RKO (cell line): ENCODE measurements at regions not wholly inside any gene's neighbourhood (a gene's known extent, or its start where the extent isn't known, plus 50 kb on each side); places are given as distances from the start of the nearest gene placed in this dataset.

Experiments
- DNase-seq: peaks from one replicate; pipeline ENCODE4 v3.0.0-alpha.2; 2016; ENCODE audit warnings: low spot score

DNA sequence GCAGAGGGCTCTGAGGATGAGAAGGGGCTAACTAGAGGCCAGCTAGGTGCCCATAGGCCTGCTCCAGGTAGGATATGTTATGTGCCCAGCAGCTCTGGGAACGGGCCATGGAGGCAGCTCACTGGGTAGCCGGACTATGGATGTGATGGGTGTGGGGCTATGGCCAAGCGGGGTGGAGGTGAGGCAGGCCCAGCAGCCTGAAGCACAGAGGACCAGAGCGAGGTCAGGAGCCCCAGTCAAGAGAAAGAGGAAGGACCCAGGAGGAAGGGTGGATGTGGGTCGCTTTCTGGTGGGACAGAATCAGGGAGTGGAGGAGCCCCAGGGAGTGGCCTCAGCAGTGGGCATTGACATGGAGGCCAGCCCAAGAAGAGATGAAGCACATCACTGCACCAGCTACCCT lies 117.9 kb upstream of the MLN start:
- no peak for DNase-seq

DNA sequence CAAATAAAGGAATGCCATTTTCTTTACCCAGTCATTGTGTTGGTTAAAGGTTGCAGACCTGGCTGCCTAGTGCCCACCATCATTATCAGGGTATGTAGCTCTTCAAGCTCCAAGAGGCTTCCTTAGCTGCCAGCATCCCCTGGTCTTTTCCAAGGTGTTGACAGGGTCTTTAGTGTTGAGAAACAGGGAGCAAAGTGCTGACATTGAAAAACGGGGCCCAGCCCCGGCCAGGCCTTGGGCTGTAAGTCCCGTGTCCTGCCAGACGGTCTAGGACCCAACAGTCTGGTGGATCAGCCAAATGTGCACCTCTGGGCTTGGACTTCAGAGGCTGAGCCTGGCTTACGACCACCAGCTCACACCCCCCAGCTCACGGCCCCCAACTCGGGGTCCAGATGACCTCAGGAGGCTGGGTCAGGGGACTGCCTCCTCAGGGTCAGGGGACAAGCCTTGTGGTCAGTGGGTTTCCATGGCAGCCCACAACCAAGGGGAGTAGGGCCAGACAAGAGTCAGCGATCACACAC lies 114.4 kb upstream of the MLN start:
- no peak for DNase-seq

DNA sequence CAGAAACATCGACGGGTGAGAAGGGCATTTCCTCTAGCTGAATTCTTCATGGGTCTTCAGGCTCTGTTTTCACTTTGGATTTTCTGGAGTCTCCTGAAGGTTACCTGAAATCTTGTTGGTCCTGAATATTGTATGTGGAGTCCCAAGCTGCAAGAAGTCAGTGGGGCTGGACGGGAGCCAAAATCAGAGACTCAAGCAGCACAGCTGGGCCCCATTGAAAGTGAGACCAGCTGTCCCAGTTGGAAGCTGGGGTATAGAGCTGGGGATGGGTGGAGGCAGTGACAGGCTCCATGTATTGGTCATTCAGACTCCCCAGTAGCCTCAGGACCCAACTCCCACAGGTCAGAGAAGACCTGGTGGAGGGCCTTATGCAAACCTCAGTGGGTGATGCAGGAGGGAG lies 111.3 kb upstream of the MLN start:
- DNase-seq = no peak

DNA sequence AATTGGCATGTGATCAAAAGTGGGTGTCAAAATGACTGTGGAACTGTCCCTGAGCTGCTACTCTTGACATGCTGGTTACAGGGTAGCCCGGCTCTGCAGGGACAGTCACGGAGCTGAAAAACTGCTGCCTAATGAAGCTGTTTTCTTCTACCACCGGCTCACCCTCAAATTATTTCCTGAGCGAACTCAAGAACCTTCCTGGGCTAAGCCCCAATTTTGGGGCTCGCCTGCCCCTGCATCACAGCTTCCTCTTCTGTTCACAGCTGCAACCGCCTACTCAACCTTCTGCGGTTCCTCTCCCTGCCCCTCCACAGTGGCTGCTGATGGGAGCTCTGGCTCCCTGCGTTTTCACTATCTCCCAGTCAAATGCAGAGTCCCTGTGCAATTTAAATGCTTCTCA lies 110.8 kb upstream of the MLN start:
- DNase-seq = no peak

DNA sequence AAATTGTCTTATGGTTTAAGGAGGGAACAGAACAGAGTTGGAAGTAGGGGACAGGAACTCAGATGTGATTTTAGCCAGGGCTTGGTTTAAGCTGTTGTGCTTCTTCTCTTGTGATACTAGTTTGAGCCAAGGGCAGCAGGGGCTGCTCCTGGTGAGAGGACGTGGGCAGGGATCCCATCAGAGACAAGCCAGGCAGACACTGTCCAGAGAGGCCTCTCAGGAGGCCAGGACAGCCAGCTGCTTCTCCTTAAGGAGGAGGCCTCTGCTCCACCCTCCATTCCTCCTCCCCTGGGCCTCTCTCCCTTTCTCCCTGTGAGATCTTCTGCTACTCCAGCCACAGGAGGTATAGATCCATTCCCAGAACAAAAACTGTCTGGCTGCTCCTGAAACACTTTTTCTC lies 108.4 kb upstream of the MLN start:
- DNase-seq = no peak

DNA sequence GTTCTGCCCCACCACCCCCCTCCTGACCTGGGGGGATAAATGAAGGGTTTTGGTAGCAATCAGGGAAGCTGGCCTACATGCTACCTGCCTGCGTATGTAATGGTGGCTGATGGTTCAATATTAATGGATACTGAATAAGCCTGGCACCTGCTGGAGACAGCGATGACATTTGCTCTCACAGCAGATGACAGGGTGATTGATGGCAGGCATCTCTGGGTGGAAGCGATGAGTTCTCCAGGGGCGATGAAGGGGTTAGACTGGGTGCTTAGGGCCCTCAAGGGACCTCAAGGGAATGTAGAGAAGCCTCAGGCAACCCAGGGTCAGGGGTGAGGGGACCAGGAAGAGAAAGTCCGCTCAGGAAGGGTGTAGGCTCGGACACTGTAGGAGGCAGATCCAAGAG lies 107.7 kb upstream of the MLN start:
- DNase-seq = no peak

DNA sequence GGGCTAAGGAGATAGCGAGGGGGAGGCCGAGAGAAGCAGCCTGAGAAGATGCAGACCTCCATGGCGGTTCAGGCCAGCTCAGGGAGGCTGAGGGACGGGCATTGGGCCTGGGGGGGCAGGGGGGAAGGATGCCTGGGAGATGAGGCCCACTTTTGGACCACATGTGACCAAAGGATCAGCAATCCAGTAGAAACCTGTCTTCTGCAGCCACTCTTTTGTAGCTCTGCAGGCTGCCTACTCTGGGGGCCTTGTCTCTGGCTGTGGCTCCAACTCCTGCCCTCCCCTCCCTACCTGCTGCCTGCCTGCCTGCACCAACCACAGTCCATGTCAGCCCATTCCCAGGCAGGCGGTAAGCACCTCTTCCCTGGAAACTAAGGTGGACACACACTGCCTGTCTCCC lies 106.8 kb upstream of the MLN start:
- DNase-seq = no peak

DNA sequence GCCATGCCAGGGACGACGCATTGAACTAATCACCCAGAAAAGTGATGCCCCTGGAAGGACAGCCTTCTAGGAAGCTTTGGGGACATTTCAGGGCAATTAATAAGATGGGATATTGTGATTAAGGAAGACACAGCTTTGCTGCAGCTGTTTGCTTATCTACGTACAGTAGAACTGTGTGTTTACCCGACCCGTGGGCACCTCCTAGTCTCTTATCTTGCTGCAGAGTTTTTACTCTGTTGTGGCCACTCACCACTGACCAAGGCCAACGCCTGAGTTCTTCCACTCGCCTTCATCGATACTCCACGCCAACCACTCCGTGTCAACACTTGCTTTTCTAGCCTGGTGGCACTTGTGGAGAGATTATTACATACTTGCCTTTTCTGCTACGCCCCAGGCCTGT lies 105.9 kb upstream of the MLN start:
- no peak for DNase-seq

DNA sequence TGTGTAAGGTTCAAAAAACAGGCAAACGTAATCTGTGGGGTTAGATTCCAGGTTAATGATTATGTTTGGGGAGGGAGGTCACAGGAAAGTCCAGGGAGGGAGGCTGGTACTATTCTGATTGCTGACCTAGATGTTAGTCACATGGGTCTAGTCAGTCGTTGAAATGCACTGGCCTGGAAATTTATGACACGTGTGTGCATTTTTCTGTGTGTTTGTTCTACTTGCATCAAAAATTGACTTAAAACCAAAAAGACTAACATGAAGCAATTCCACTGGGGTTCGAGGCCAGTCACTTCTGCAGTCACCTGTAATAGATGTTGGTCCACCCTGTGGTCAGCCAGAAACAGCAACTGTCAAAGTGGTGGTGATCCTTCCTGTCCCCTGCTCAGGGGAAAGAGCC lies 104.2 kb upstream of the MLN start:
- no peak for DNase-seq

DNA sequence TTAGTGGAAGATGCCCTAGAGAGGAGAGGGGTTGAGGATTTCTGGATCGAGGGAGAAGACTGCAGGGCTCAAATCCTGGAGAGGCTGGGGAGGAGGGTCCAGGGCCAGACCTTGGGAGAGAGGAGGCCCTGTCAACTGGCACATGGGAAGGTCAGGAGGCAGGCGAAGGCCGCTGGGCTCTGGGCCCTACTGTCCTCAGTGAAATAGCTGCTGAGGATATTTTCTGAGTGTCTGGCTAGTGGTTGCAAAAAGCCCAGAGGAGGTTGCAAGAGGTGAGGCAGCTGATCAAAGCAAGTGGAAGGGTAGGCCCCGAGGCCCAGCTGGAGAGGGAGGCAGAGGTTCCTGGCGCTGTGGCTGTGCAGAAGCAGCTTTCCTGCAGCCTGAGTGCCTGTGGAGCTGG lies 103.4 kb upstream of the MLN start:
- no peak for DNase-seq

DNA sequence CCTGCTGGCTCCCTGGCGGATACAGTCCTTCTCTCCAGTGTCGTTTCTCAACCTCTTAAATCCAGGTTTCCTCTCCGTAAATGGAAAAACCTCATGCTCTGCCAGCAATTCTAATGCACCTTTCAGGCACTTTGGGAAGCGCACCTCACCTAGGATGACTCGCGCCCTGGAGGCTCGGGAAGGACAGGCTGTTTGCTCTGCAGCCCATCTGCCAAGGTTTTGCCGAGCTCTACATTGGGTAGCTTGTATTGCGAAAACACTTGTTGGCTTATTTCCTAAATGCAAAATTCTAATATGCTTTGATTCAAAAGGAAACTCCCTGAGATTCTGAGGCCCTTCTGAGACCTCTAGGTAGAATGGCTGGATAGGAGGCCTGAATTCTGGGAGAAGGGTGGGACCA lies 102.6 kb upstream of the MLN start:
- DNase-seq = no peak

DNA sequence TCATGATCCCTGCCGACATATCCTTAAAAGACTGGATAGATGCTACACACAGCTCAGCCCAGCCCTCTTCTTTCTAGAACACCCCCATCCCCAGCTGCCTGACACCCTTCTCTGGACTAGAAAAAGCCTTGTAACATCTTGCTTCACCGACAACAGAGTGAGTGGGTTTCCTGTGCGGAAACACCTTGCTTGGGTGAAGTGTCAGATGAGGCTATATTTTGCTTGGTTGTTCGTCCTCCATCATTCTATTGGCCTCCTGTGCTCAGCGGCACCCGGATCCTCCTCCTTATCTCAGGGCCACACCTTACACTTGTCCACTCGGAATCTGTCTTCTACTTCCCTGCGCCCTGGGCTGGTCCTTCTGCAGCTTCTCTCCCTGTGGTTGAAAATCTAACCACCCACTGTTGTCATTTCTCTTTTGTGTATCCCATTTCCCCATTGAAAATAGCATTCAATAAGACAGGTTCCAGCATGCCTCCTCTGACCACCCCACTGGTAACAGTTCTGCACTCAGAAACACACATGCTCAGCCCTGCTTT lies 101.3 kb upstream of the MLN start:
- DNase-seq = no peak

DNA sequence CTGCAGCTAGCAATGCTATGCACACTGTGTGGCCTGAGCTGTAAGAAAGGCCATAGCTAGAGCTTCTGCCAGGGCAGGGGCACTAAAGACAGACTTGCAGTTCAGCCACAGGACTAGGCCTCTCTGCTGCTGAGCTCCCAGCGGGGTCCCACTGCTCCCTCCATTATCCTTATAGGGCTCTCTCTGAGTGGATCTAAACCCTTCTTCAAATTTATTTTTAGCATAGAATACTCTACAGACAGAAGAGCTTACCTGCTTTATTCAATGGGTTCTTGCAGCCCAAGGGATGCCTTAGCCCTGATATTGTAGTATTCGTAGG lies 100.9 kb upstream of the MLN start:
- no peak for DNase-seq

DNA sequence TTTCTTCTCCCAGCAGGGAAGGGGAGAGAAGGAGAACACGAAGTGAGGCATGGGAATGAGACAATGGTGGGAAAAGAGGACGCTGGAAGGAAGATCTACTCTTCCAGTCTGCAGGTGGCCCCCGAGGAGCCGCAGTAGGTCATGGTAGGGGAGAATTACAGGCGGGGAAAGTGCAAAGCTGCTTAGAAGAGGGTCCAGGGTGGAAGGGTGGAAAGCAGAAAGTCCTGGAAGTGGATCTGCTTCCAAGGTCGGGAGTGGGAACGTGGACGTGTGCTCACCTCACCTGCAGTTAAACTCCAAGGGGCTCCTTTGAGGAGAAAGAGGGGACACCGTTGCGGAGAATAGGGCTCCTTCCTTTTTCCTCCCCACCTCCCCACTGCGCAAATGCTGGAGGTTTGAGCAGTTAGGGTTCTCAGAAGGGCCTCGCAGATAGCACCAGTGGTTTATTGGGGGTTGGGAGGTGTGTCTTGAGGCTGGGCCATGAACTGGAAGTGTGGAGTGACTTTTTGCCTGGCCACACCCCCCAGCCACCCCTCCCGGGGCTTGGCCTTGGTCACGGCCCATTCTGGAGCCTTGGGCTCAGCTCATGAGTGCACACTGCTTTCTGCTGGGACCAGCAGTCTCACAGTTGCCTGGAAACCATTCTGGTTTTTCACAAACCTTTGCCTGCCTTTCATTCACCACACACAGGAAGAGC lies 100.4 kb upstream of the MLN start:
- DNase-seq = no peak

DNA sequence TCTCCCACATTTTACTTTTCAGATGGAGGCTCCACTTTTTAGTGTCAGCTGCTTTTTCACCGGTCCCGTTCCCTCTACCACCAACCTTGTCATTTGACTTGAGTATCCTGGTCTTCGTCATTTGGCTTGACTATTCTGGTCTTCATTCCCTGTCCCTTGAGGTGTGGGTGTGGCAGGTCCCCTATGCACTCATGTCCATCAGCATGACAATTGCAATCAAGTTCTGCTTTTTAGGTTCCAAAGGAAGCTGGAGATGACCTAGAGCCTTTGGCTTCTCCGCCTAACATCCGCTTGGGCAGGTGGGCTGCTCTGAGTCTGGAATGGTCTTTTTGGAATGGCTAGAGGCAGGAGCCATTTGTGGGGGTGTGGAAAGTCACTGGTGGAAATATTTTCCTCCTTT lies 99.8 kb upstream of the MLN start:
- no peak for DNase-seq

DNA sequence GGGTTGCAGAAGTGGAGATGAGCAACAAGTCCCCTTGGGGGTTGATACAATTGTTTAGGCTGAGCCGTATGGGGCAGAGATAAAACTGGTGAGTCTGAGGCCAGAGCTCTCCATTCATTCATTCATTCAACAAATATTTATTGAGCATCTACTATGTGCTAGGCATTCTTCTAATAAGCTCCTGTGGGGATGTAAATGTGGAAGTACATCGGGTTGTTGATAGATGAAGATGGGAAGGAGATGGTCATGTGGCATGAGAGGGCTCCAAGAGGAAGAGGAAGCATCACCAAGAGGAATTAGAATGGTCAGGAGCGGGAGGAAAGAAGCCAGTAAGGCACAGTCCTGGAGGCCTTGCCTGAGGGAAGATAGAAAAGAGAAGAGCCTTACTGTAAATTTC lies 98.7 kb upstream of the MLN start:
- DNase-seq = no peak

DNA sequence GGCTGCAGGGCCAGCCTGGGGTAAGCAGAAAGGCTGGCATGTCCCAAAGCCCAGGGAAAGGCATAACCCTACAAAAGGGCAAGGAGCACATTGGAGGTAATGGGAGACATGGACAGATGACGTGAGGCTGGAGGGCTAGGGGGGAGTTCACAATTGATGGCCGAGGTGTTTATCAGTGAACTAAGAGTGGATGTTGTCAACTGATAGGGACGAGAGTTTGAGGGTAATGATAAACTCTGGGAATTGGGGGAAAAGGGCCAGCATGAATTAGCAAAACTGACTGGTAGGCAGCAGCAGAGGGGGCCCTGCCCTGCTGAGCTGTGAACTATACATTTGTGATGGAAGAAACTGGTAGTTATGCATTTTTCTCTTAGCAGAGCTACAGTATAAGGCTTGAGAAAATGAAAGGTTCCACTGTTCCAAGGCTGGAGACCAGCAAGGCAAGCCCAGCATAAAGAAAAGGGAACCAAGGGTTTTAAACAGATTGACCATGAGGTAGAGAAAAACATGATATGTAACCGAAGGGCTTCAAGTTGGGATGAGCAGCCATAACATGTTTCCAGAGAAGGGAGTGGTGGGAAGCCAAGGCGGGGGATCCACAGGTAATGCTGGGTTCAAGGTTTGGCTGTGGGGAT lies 98.1 kb upstream of the MLN start:
- no peak for DNase-seq

DNA sequence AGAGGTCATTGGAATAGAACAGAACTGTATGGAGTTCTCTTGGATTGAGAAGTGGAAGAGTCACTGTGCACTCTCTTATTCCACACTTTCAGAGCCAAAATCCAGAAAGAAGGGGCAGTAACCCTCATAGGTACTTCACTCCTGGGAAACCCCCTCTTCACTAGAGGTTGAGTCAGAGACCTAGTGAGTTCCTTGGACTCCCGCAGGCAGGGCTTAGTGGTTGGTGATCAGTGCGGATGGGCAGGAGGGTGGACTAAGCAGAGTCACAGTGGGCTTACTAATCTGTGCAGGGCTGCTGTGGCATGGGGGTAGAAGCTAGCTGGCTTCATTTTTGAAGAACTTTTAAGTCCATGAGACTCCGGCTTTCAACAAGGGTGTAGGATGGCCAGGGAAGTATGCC lies 95.0 kb upstream of the MLN start:
- DNase-seq = no peak

DNA sequence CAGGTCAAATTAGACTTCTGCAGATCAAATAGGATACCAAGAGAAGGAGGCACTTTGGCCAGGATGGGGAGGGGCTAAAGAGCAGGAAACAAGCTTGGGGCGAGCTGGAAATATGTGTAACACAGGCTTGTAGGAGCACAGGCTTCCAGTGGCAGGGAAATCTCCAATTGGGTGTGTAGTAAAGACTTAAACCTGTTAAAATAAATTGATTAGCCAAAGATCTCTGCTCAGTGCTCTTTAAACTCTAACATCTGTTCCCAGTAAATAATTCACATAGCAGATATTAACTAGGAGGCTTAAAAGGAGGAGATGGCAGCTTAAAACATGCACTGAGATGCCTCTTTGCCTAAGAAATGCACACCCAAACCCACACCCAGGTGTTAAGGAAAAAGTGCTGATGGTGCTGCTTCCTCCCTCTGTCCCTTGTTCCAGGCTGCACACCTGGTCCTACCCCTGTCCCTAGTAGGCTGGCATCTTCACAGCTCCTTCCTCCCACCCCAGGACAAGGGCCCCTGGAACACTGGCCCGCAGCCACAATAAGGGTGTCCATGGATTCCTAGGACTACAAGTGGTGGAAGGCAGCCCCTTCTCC lies 93.5 kb upstream of the MLN start:
- no peak for DNase-seq

DNA sequence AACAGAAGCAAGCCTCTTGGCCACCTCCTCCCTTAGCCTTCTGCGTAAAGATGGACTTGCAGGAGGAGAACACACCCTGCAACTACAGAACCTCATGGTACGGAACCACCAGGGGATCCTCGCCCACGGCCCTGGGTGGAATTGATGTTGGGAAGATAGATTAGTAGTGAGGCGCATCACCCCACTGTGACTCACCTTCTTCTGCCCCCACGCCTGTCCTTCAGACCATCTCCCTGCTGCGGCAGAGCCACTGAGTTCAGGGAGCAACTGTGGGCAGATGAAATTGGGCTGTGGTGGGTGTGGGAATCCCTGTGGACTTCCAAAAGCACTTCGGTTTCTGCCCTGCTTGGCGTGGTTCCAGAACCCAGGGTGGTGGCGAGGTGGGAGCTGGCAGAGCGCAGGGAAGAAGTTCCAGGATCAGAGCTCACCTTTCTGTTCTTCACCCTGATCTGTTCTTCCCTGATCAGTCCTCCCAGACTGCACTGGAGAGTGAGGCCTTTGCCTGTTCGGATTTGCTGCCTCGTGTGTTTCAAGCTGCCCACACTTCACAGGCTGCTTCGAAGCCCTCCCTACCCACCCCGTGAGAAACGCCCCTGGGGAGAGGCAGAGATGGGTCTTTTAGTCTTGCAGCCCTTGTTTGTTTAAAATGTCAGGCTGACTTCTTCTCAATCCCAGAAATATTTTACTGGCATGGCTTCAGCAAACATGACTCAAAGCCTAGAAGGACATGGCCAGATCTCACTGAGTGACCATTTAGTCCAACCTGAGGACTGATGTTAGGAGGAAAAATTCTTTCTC lies 92.8 kb upstream of the MLN start:
- no peak for DNase-seq

DNA sequence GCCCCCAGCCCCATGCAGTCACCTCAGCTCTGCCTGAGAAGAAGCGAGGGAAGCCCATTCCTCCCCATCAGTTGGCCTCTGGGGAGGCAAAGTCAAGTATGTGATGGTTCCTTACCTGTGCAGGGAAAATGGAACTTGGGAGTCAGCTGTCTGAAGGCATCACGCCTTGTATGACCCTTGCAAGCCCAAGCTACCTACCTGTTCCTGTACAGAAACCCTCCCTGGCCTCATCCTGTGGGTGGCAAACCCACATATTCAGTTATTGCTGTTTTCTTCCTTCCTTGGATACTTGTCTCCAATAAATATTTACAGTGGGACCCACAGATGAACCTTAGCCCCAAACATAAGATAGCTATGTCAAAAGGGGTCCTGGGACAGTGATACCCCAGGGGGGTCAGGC lies 92.2 kb upstream of the MLN start:
- no peak for DNase-seq

DNA sequence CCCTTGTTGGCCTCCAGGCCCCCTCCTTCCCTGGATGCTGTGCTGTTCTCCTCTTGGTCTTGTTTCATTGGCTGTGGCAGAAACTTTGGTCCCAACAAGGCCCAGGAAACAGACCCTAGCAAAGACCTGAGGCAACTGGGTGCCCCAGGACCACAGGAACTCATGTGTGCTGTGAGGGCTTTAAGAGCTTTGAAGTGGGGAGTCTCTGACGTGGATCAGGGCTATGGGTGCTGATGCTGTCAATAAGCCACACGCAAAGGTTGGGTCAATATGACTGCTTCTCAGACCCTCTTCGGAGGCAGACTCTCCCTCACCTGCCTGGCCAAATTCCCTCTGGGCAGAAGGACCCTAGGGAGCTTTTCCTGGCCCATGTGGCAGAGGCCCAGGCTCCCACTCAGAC lies 91.5 kb upstream of the MLN start:
- DNase-seq = no peak

DNA sequence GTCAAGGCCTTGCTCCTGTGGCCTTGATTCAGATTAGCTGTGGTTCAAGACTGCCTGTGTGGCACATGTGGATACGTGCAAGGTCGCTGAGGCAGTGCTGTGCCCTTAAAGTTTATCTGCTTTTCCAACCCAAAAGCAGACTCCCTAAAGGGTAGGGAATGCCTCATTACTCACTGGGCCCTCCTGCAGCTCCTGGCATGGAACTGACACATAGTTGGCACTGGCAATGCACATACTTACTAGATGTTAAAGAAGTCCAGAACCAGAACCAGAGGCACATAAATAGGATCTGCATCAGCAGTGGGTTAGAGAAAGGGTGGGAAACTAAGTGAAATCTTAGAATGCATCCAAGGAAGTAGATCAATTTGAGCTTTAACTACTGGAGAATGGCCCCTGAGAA lies 90.6 kb upstream of the MLN start:
- no peak for DNase-seq
